Aorta (tissue), 5 donors: ENCODE measurements at regions not wholly inside any gene's neighbourhood (a gene's known extent, or its start where the extent isn't known, plus 50 kb on each side); places are given as distances from the start of the nearest gene placed in this dataset.

Source experiments
- ATAC-seq: fragments of 200-7000 bp; cut with Tn5 transposase; one replicate; pipeline ENCODE4 v1.9.1; 2022; ENCODE audit warnings: moderate library complexity; ENCODE audit not compliant: low FRiP score
- DNase-seq, 2 donors: peaks; one replicate each; pipeline ENCODE4 v3.0.0-alpha.2; 2020
- H3K27ac ChIP-seq, 2 donors: one replicate each; pipeline ENCODE4 v1.5.1; 2013; ENCODE audit warnings: low read length in 2 of 2, mild to moderate bottlenecking in 2 of 2, moderate library complexity in 2 of 2, control low read depth in 1 of 2, inconsistent platforms in 1 of 2, low read depth in 1 of 2
- H3K27me3 ChIP-seq, 2 donors: one replicate each; pipeline ENCODE4 v1.6.1; 2013; ENCODE audit warnings: control low read depth in 1 of 2, low read length in 1 of 2, mild to moderate bottlenecking in 1 of 2, moderate library complexity in 1 of 2; ENCODE audit not compliant: insufficient read depth in 2 of 2, control insufficient read depth in 1 of 2
- H3K36me3 ChIP-seq, 2 donors: one replicate each; pipeline ENCODE4 v1.6.1; 2013; ENCODE audit warnings: control low read depth in 1 of 2, low read length in 1 of 2, mild to moderate bottlenecking in 1 of 2; ENCODE audit not compliant: insufficient read depth in 2 of 2, control insufficient read depth in 1 of 2
- H3K4me1 ChIP-seq, 2 donors: one replicate each; pipeline ENCODE4 v1.6.1; 2013; ENCODE audit warnings: low read length in 2 of 2, control low read depth in 1 of 2, mild to moderate bottlenecking in 1 of 2, moderate library complexity in 1 of 2; ENCODE audit not compliant: insufficient read depth in 2 of 2, control insufficient read depth in 1 of 2
- H3K4me3 ChIP-seq, 2 donors: one replicate each; pipeline ENCODE4 v1.5.1; 2013; ENCODE audit warnings: low read length in 2 of 2, control low read depth in 1 of 2, mild to moderate bottlenecking in 1 of 2
- H3K9me3 ChIP-seq: one replicate; pipeline ENCODE4 v1.6.1; 2013; ENCODE audit warnings: mild to moderate bottlenecking, low read length; ENCODE audit not compliant: control insufficient read depth
- WGBS, 2 donors: extraction: QIAGEN DNeasy Blood & Tissue Kit; methylation state at CpG; one replicate each; pipeline ENCODE4 v1.1.7; 2013; 5-methylcytosine and 5-hydroxymethylcytosine counted together
- intact Hi-C, 2 donors: fragments of 100-400 bp; cut with DNase I; formaldehyde crosslinking; loops; one replicate each; pipeline versions ENCODE4 v1.14.2 to v1.15.0; 2022
- donor health status: healthy with polysubstance abuse.
- donor health status: Bipolar disorder and iron deficiency.
- donor health status: DM: no; HTN: no; CAD: no.
- donor health status: DM: no; HTN: no; CAD: no.
- donor health status: DM: yes; HTN: yes; CAD: no.

DNA sequence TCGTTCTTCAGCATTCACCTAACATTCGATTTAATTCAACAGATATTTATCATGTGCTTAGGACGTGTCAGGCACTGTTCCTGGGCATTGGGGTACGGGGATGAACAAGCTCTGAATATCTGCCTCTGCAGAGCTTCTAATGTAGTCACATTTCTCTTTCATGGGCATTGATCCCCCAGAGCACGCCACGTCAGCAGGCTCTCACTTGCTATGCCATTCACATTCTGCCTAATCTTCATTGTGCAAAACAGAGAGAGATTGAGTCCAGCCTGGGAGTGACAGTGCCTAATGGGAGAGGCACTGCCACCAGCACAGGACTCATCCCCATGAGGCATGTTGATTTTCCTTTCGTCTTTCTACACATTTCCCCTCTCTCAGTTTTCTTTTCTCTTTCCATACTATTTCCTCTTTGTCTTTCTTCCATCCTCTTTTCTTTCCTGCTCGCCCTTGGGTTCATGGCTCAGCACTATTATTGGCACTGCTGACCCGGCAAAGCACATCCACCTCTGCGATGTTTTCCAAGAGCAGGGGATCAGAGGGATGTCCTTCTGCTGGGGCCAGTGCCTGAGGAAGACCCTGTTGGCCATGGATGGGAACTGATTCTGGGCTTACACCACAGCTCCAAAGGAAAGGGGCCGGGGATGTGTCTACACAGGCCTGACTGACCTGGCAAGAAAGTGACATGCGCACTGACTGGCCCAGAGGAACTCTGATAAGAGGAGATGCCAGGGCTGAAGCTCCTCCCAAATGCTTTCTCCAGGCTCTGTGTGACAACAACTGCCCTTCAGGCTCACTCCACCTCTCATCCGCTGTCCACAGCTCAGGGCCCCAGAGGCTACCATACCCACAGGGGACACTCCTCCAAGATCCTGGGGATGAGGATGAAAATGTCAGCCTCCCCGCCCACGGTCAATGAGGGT lies 195.9 kb downstream of the TOMM20 start:
- Histone ChIP-seq H3K4me3 (no peak overlapping the region), H3K4me1 (no peaks in the 10 kb centered on the region), H3K9me3 (no peaks in the 10 kb centered on the region), H3K27me3 (no peaks in the 10 kb centered on the region), H3K27ac (peak overlapping the region in 1 of 2 donors; percentile 41), H3K36me3 (no peaks in the 10 kb centered on the region)
- no peak for DNase-seq
- intact Hi-C loops, result no loop called here
- peak; percentile 17 for ATAC-seq
- 84 to 86% methylated on average over 15 of the region's 15 CpGs for WGBS, 2 donors

DNA sequence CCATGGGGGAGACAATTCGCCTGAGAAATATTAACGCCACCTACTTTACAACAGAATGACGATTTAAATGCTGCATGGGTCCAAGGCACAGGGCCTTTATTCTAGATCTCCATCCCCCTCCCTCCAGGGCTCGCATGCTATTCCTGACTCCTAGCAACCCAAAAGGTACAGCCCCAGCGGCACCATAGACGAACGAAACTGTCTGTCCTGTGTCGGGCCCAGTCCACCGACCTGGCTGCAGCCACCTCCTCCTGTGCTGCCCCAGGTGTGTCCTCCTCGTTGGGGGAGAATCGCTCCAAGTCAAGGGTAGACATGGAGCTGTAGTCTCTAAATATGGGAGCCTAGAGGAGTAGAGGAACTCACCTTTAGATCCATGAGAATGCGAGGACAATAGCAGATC lies 196.5 kb downstream of the TOMM20 start:
- Histone ChIP-seq H3K9me3 (no peaks in the 10 kb centered on the region), H3K27me3 (no peaks in the 10 kb centered on the region), H3K4me3 (no peak overlapping the region), H3K27ac (no peak overlapping the region), H3K4me1 (no peaks in the 10 kb centered on the region), H3K36me3 (no peaks in the 10 kb centered on the region)
- intact Hi-C loops, result no loop called here
- no peak for DNase-seq
- no peak for ATAC-seq
- WGBS, 2 donors, result 91 to 96% methylated on average over 12 of the region's 12 CpGs

DNA sequence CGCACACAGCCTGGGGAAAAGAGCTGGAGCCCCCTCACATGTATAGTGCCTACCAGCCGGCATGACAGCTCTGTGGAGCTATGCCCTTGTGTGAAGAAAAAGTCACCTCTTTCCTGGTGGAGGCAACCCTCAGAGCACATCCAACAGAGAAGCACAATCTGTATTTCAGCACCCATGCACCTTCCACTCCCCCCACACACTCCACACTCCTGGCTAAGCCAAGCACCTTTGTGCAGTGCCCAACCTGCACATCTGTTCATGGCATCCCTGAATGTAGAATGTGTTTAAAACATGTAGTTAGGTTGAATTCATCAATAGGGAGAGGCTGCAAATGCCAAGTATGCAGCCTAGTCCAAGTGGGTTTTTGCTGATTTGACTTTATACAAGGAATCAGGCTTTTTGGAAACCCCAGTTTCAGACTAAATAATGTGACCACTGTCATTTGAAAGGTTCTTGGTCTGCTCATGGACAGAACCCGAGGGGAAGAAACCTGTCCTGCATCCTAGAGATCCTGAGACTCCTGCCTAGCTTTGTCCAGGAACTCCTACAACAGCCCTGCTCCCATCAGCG lies 197.1 kb downstream of the TOMM20 start:
- intact Hi-C loops, result no loop called here
- 93 to 98% methylated on average over 4 of the region's 4 CpGs for WGBS, 2 donors
- no peaks in the 10 kb centered on the region for H3K4me1 ChIP-seq
- no peaks in the 10 kb centered on the region for H3K36me3 ChIP-seq
- ATAC-seq, result no peak
- no peak overlapping the region for H3K4me3 ChIP-seq
- no peak for DNase-seq
- no peak overlapping the region for H3K27ac ChIP-seq
- H3K9me3 ChIP-seq, result no peaks in the 10 kb centered on the region
- no peaks in the 10 kb centered on the region for H3K27me3 ChIP-seq

DNA sequence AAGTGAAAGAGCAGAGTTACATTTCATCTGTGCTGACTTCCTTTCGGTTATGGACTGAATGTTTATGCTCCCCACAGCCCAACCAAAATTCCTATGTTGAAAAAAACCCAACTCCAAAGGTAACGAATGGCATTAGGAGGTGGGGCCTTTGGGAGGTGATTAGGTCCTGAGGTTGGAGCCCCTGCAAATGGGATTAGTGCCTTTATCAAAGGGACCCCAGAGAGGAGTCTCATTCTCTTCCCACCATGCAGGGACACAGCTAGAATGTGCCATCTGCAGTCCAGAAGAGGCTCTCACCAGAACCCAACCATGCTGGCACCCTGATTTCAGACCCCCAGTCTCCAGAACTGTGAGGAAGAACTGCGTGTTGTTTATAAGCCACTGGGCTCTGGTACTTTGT lies 199.3 kb downstream of the TOMM20 start:
- H3K27ac ChIP-seq, result no peak overlapping the region
- H3K36me3 ChIP-seq, result no peaks in the 10 kb centered on the region
- intact Hi-C loops, result loop anchor here (5.0 kb wide), 2 partner anchors 33 to 138 kb away; no protein-coding TSS in a partner anchor
- no peaks in the 10 kb centered on the region for H3K27me3 ChIP-seq
- no peak overlapping the region for H3K4me3 ChIP-seq
- H3K4me1 ChIP-seq, result no peaks in the 10 kb centered on the region
- DNase-seq, result no peak
- H3K9me3 ChIP-seq, result no peaks in the 10 kb centered on the region
- 85 to 89% methylated on average over 3 of the region's 3 CpGs for WGBS, 2 donors
- no peak for ATAC-seq

DNA sequence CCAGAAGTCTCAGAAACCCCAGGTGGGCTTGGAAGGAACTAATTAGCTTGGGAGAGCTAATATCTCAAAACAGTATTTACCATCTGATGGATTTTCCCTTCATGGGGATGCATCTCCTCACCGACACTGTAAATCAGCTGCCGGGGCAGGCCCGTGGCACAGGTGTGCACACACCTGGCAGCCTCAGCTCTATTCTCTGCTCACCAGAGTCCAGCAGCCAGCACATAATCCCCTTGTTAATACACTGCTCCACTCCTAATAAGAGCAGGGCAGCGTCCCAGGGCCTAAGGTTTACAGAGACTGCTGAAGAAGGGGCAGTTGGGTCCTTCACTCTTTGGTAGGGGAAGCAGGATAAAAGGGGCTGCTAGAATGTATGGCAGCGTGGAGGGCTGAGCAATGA lies 200.0 kb downstream of the TOMM20 start:
- H3K36me3 ChIP-seq, result no peaks in the 10 kb centered on the region
- H3K4me3 ChIP-seq, result no peak overlapping the region
- H3K27ac ChIP-seq, result no peak overlapping the region
- H3K4me1 ChIP-seq, result no peaks in the 10 kb centered on the region
- WGBS, 2 donors, result 94 to 98% methylated on average over 5 of the region's 5 CpGs
- intact Hi-C loops, result loop anchor here (5.0 kb wide), 2 partner anchors 34 to 139 kb away; no protein-coding TSS in a partner anchor
- no peaks in the 10 kb centered on the region for H3K27me3 ChIP-seq
- ATAC-seq (no peak), DNase-seq (no peak)
- no peaks in the 10 kb centered on the region for H3K9me3 ChIP-seq

DNA sequence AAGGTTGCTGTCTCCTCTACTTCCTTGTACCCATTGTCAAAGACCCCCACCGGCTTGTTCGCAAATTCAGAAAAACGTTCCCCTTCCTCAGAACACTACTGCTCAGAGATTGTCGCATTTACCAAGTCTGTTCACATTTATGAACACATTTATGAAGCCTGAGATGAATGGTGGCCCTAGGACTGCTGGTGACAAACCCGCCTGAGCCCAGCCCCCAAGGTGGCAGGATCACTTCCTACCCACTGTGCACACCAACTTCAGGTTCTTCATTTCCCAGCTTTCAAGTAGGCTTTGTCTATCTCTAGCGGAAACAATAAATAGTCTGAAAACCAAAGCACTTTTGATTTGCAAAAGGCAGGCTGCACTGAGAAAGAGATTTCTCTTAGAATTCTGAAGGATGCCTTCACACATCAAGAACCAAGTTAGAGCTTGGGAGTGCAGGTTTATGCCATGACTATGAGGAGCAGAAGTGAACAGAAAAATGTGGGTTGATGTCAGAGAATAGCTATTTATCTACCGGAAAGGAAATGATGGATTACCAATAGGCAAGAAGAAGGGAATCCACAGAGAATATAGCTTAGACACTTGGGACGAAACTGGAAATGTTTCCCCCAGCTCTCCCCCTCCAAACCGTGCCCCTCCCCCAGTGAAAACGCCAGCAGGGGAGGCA lies 200.5 kb downstream of the TOMM20 start:
- H3K27me3 ChIP-seq, result no peaks in the 10 kb centered on the region
- no peaks in the 10 kb centered on the region for H3K36me3 ChIP-seq
- no peak overlapping the region for H3K4me3 ChIP-seq
- no peaks in the 10 kb centered on the region for H3K9me3 ChIP-seq
- no peak for ATAC-seq
- no peak for DNase-seq
- H3K4me1 ChIP-seq, result no peaks in the 10 kb centered on the region
- H3K27ac ChIP-seq, result no peak overlapping the region
- WGBS, 2 donors, result 81 to 84% methylated on average over 10 of the region's 10 CpGs
- intact Hi-C loops, result loop anchor here (5.0 kb wide), 2 partner anchors 34 to 139 kb away; no protein-coding TSS in a partner anchor

DNA sequence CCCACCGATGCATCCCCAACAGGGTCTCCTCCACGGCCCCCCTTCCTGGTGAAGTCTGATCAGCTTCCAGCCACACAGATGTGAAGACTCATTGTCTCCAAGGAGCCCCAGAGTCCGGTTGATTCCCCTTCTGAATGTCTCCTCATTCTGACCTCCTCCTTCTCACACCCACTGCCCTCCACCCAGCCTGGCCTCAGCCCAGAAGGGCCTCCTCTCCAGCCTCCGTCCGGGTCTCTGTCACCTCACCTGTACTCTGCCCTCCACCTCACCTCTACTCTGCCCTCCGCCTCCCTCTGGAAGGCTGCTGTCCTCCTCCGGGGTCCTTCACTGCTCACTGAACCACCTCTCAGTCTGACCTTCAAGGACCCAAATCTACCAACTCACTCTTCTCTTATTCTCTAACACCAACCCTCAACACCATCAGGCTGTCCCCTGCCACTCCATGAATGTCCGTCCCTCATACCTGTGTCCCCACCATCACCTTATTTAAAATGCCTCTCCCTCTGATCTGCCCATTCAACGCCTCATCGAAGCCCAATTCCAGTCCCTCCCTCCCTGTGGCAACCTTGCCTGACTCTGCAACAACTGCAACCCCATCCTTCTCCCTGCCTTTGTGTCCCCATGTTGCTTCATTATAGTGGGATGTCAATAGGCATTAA lies 201.2 kb downstream of the TOMM20 start:
- no peaks in the 10 kb centered on the region for H3K36me3 ChIP-seq
- no peaks in the 10 kb centered on the region for H3K4me1 ChIP-seq
- DNase-seq (no peak), ATAC-seq (no peak)
- WGBS, 2 donors, result 91 to 94% methylated on average over 10 of the region's 10 CpGs
- no peak overlapping the region for H3K4me3 ChIP-seq
- intact Hi-C loops, result loop anchor here (5.0 kb wide), 2 partner anchors 35 to 140 kb away; no protein-coding TSS in a partner anchor
- no peaks in the 10 kb centered on the region for H3K27me3 ChIP-seq
- H3K9me3 ChIP-seq, result no peaks in the 10 kb centered on the region
- no peak overlapping the region for H3K27ac ChIP-seq

DNA sequence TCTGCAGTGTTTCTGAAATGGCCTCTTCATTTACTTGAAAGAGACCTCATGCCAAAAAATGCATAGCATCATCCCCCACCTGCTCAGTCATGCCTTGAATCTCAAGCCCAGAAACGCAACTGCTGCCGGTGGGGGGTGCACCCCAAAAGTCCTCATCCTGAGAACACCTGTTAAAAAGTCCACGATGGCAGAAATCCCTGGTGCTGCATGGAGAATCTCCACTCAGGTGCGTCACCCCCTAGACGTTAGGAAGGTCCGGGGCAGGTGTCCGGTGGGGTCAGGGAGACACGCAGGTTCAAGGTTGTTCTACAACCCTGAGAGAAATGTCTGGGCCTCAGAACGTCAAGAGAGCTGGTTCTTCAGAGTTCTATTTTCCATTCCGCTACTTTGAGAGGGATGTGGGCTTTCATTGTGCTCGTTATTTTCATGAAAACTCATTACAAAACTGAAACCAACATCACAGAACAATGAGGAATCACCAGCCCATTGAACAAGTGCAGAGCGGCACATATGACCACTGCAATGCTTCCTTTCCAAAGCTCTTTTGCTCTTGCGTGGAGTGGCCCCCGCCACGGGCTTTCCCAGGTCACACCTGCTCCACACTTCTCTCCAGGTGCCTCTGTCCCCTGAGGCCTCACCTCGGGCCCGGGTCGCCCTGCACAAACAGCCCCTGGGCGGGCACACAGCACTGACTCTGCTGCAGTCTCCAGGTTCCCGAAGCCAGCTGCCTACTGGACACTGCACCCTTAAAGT lies 201.9 kb downstream of the TOMM20 start:
- DNase-seq, result no peak
- H3K27ac ChIP-seq, result peak overlapping the region in 1 of 2 donors; percentile 78

More for the DNA sequence above, 201.9 kb downstream of the TOMM20 start:
- Histone ChIP-seq H3K36me3 (no peaks in the 10 kb centered on the region), H3K9me3 (no peaks in the 10 kb centered on the region), H3K4me1 (peaks cover 0 to under 1% of the 10 kb centered on the region in 2 donors), H3K27me3 (no peaks in the 10 kb centered on the region), H3K4me3 (no peak overlapping the region)
- no peak for ATAC-seq
- 82 to 84% methylated on average over 20 of the region's 20 CpGs for WGBS, 2 donors
- intact Hi-C loops, result loop anchor here (5.0 kb wide), 2 partner anchors 36 to 141 kb away; no protein-coding TSS in a partner anchor
